ENCODE measurements at regions not wholly inside any gene's neighbourhood (a gene's known extent, or its start where the extent isn't known, plus 50 kb on each side); places are given as distances from the start of the nearest gene placed in this dataset.
"Not testable (repeated sequence)": the region's sequence is repeated elsewhere in the genome, so short reads cannot be mapped to it uniquely, and the experiment has no call there.

DNA sequence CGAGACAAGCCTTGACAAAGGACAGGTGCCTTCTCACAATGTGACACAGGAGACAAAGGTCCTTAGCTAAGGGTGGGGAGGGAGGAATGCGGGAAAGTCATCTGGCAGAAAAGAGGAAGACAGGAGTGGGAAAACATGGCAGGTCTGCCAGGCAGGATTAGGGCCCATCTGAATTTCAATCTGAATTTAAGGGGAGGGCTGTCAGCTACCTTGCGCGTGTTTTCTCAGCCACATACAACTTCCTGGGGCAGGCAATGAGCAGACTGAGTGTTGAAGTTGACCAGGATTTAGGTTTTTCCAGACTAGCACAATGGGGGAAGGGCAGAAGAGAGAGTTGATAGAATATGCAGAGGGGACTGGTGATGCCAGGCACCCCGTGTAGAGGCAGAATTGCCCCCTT, 66.7 kb upstream of the LARGE1 start:
- no peak overlapping the region for H3K4me3 Mint-ChIP-seq

DNA sequence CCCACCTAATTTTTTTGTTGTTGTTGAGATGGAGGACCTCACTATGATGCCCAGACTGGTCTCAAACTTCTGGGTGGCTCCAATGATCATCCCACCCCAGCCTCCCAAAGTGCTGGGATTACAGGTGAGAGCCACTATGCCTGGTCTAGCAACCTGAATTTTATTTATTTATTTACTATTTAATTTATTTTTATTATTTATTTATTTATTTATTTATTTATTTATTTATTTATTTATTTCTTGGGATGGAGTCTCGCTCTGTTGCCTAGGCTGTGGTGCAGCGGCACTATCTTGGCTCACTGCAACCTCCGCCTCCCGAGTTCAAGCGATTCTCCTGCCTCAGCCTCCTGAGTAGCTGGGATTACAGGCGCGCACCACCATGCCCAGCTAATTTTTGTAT, 69.0 kb upstream of the LARGE1 start:
- H3K27me3 ChIP-seq; H3K36me3 Mint-ChIP-seq; H3K79me2 ChIP-seq (ENCODE audit: low read depth); H3K4me3 Mint-ChIP-seq; H3K27ac Mint-ChIP-seq; DNase-seq (ENCODE audit: low spot score); H3F3A ChIP-seq (ENCODE audit: low read depth); H3K27ac ChIP-seq; H3K9me3 ChIP-seq (ENCODE audit: low read depth); H3K9ac ChIP-seq; H4K20me1 ChIP-seq (ENCODE audit: low read depth); H3K4me3 ChIP-seq; H3K4me2 ChIP-seq; H2AFZ ChIP-seq (replicated peaks); H3K9me3 Mint-ChIP-seq; H3K27me3 Mint-ChIP-seq (ENCODE audit: insufficient read depth, low read depth); H3K36me3 ChIP-seq: not testable (repeated sequence)
- peaks cover 13% of the 10 kb centered on the region for H3K4me1 ChIP-seq
- peaks cover 15% of the 10 kb centered on the region for H3K4me1 Mint-ChIP-seq

More for the DNA sequence above, 66.7 kb upstream of the LARGE1 start:
- TF ChIP-seq EZH2 (IDR thresholded peaks at IDR 0.05) (no peak), CTCF (IDR thresholded peaks at IDR 0.05) (no peak), EZH2phosphoT487 (IDR thresholded peaks at IDR 0.05) (no peak)
- H3K4me2 ChIP-seq, result no peak overlapping the region
- Mint-ChIP-seq H3K36me3 (no peaks in the 10 kb centered on the region), H3K4me1 (peaks cover 18% of the 10 kb centered on the region), H3K27ac (peak overlapping the region; percentile 7), H3K9me3 (no peaks in the 10 kb centered on the region), H3K27me3 (ENCODE audit: insufficient read depth, low read depth) (peaks cover 5% of the 10 kb centered on the region)
- peak overlapping the region; percentile 63 for H2AFZ ChIP-seq (replicated peaks)
- no peak overlapping the region for H3K4me3 ChIP-seq
- no peaks in the 10 kb centered on the region for H4K20me1 ChIP-seq (ENCODE audit: low read depth)
- no peak for DNase-seq (ENCODE audit: low spot score)
- no peaks in the 10 kb centered on the region for H3K79me2 ChIP-seq (ENCODE audit: low read depth)
- H3K27me3 ChIP-seq, result no peaks in the 10 kb centered on the region
- peaks cover 13% of the 10 kb centered on the region for H3K4me1 ChIP-seq
- no peak overlapping the region for H3K9ac ChIP-seq
- no peaks in the 10 kb centered on the region for H3K9me3 ChIP-seq (ENCODE audit: low read depth)
- H3F3A ChIP-seq (ENCODE audit: low read depth), result no peaks in the 10 kb centered on the region
- H3K27ac ChIP-seq, result no peak overlapping the region
- H3K36me3 ChIP-seq, result no peaks in the 10 kb centered on the region

- no peaks in the 10 kb centered on the region for H3K9me3 ChIP-seq (ENCODE audit: low read depth)
- Mint-ChIP-seq H3K4me1 (peaks cover 9% of the 10 kb centered on the region), H3K27ac (no peak overlapping the region), H3K9me3 (no peaks in the 10 kb centered on the region), H3K36me3 (no peaks in the 10 kb centered on the region), H3K27me3 (ENCODE audit: insufficient read depth, low read depth) (peaks cover 1% of the 10 kb centered on the region), H3K4me3 (no peak overlapping the region)
- H3K9ac ChIP-seq, result no peak overlapping the region
- DNase-seq (ENCODE audit: low spot score), result no peak
- H4K20me1 ChIP-seq (ENCODE audit: low read depth), result no peaks in the 10 kb centered on the region
- no peak overlapping the region for H3K4me3 ChIP-seq
- TF ChIP-seq EZH2phosphoT487 (IDR thresholded peaks at IDR 0.05) (no peak), CTCF (IDR thresholded peaks at IDR 0.05) (no peak), EZH2 (IDR thresholded peaks at IDR 0.05) (no peak)
- H2AFZ ChIP-seq (replicated peaks), result peak overlapping the region; percentile 39
- H3K4me1 ChIP-seq, result peaks cover 6% of the 10 kb centered on the region
- no peak overlapping the region for H3K27ac ChIP-seq
- no peaks in the 10 kb centered on the region for H3K36me3 ChIP-seq
- H3F3A ChIP-seq (ENCODE audit: low read depth), result no peaks in the 10 kb centered on the region
- no peak overlapping the region for H3K4me2 ChIP-seq
- H3K79me2 ChIP-seq (ENCODE audit: low read depth), result no peaks in the 10 kb centered on the region
- H3K27me3 ChIP-seq, result no peaks in the 10 kb centered on the region
Observed at GRCh38 chr22:33991620-33992019, 71.3 kb upstream of the LARGE1 start.

GRCh38 chr22:33996824-33997223, 76.5 kb upstream of the LARGE1 start:
- Histone ChIP-seq H3K4me2 (no peak overlapping the region), H3K79me2 (ENCODE audit: low read depth) (no peaks in the 10 kb centered on the region), H3K4me1 (no peaks in the 10 kb centered on the region), H3K27ac (no peak overlapping the region), H3F3A (ENCODE audit: low read depth) (no peaks in the 10 kb centered on the region), H3K9me3 (ENCODE audit: low read depth) (peaks cover 10% of the 10 kb centered on the region), H3K36me3 (no peaks in the 10 kb centered on the region), H4K20me1 (ENCODE audit: low read depth) (no peaks in the 10 kb centered on the region), H3K9ac (no peak overlapping the region), H3K4me3 (no peak overlapping the region), H3K27me3 (no peaks in the 10 kb centered on the region), H2AFZ (replicated peaks) (no peak overlapping the region)
- Mint-ChIP-seq H3K4me3 (no peak overlapping the region), H3K9me3 (peaks cover 13% of the 10 kb centered on the region), H3K27ac (no peak overlapping the region), H3K4me1 (peaks cover 5% of the 10 kb centered on the region), H3K36me3 (no peaks in the 10 kb centered on the region), H3K27me3 (ENCODE audit: insufficient read depth, low read depth) (no peaks in the 10 kb centered on the region)
- TF ChIP-seq CTCF (IDR thresholded peaks at IDR 0.05) (no peak), EZH2phosphoT487 (IDR thresholded peaks at IDR 0.05) (no peak), EZH2 (IDR thresholded peaks at IDR 0.05) (no peak)
- DNase-seq (ENCODE audit: low spot score), result no peak
